Astrocyte (in vitro differentiated cells and primary cell): ENCODE measurements at regions not wholly inside any gene's neighbourhood (a gene's known extent, or its start where the extent isn't known, plus 50 kb on each side); places are given as distances from the start of the nearest gene placed in this dataset.

Experiments used
- EZH2 ChIP-seq: IDR thresholded peaks from 2 replicates; pipeline ENCODE4 v1.6.1; 2012; ENCODE audit warnings: mild to moderate bottlenecking, low read length, inconsistent platforms; ENCODE audit not compliant: insufficient read depth
- TF ChIP-seq, protein P1 (sequence below): IDR thresholded peaks from 2 replicates; pipeline ENCODE4 v1.5.1; 2011; ENCODE audit warnings: low read depth, mild to moderate bottlenecking, inconsistent platforms, low read length, moderate library complexity; ENCODE audit not compliant: insufficient read depth

DNA sequence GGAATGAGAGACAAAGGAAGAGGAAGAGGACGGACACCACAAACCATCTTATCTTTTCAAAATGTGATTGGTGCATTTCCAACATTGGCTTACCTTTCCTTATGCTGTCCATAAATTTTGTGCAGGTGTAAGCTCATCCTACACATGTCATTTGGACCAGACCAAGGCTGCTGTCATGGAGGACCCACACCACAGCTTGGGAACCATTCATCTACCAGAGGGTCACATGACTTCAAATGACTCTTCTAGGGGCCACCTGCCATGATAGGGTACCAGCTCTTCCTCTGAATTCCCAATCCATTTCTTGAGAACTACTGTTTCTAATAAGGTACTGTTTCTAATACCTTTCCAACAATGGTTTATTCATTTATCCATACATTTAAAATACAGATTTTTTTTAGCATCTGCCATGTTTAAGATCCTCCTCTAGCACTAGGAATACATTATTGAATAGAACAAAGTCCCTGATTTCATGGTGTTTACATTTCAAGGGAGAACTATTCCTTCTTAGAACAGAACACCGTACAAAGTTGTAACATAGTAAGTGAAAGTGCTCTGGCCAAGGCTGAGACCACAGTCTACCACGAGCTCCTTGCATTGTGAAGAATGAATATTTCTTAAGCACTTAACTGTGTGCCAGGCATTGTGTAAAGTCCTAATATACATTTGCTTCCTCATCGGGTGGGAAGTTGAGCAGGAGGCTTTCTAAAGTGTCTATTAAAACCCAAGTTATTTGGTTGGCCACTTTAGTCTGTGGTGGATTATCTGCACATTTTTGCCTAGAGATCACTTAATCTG lies 246.1 kb upstream of the FN1 start:
- TF ChIP-seq, protein P1, sequence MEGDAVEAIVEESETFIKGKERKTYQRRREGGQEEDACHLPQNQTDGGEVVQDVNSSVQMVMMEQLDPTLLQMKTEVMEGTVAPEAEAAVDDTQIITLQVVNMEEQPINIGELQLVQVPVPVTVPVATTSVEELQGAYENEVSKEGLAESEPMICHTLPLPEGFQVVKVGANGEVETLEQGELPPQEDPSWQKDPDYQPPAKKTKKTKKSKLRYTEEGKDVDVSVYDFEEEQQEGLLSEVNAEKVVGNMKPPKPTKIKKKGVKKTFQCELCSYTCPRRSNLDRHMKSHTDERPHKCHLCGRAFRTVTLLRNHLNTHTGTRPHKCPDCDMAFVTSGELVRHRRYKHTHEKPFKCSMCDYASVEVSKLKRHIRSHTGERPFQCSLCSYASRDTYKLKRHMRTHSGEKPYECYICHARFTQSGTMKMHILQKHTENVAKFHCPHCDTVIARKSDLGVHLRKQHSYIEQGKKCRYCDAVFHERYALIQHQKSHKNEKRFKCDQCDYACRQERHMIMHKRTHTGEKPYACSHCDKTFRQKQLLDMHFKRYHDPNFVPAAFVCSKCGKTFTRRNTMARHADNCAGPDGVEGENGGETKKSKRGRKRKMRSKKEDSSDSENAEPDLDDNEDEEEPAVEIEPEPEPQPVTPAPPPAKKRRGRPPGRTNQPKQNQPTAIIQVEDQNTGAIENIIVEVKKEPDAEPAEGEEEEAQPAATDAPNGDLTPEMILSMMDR, result no peak
- no peak for TF ChIP-seq EZH2
